ENCODE measurements at regions not wholly inside any gene's neighbourhood (a gene's known extent, or its start where the extent isn't known, plus 50 kb on each side); places are given as distances from the start of the nearest gene placed in this dataset.

DNA sequence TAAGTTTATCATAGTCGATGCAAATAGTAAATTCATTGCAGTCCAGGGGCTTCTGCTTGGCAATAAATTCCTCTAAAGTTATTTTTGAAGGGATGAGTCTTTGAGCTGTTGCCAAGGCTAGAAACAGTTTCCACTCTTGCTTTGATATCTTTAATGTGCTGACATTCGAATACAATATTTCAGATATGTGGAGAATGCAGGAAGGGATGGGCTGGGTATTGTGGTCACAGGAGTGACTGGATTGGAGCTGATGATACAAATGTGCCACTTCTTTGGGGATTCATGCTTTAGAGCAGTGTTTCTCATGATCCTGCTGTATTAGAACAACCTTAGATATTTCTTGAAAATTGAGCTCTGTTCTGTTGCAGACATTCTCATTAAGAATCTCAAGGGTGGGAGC lies 139.0 kb downstream of the PRDM13 start:
- TF ChIP-seq, protein P1, sequence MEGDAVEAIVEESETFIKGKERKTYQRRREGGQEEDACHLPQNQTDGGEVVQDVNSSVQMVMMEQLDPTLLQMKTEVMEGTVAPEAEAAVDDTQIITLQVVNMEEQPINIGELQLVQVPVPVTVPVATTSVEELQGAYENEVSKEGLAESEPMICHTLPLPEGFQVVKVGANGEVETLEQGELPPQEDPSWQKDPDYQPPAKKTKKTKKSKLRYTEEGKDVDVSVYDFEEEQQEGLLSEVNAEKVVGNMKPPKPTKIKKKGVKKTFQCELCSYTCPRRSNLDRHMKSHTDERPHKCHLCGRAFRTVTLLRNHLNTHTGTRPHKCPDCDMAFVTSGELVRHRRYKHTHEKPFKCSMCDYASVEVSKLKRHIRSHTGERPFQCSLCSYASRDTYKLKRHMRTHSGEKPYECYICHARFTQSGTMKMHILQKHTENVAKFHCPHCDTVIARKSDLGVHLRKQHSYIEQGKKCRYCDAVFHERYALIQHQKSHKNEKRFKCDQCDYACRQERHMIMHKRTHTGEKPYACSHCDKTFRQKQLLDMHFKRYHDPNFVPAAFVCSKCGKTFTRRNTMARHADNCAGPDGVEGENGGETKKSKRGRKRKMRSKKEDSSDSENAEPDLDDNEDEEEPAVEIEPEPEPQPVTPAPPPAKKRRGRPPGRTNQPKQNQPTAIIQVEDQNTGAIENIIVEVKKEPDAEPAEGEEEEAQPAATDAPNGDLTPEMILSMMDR (IDR thresholded peaks at IDR 0.05; ENCODE audit: low read depth, low read length): no peak
- no peak for TF ChIP-seq EZH2phosphoT487 (IDR thresholded peaks at IDR 0.05; ENCODE audit: low read depth)
